ENCODE measurements at regions not wholly inside any gene's neighbourhood (a gene's known extent, or its start where the extent isn't known, plus 50 kb on each side); places are given as distances from the start of the nearest gene placed in this dataset.

DNA sequence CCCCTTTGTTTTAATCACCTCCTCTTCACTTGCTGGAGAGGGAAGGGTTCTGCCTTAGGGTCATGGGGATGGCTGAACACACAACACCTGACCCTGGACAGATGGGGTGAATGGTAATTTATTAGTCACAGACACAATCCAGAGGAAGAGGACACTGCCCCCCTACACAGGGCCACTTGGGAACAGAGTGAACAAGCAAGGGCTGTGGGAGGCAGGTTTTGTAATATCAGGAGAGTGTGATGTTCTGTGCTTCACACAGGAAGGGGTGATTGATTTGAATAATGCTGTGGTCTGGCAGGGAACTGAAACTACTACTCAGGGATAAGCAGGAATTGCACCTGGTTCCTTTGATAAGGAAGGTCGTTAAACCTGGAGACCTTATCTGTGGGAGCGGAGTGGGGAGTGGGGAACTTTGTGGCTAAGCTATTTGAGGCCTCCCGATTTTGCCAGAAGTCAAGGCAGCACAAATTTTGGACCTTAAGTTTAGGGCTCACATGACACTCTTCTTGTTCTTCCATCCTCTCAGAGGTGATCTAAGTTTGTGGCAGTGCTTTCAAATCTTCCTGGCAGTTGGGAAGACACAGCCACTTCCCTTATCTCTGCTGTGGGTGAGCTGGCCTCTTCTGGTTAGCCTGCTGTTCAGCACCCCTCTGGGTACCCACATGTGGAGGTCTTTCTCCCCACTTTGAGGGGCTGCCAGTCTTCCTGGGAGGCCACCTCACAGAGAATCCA is 77.8 kb downstream of the CD164 start (continued):
- TF ChIP-seq, protein P1, sequence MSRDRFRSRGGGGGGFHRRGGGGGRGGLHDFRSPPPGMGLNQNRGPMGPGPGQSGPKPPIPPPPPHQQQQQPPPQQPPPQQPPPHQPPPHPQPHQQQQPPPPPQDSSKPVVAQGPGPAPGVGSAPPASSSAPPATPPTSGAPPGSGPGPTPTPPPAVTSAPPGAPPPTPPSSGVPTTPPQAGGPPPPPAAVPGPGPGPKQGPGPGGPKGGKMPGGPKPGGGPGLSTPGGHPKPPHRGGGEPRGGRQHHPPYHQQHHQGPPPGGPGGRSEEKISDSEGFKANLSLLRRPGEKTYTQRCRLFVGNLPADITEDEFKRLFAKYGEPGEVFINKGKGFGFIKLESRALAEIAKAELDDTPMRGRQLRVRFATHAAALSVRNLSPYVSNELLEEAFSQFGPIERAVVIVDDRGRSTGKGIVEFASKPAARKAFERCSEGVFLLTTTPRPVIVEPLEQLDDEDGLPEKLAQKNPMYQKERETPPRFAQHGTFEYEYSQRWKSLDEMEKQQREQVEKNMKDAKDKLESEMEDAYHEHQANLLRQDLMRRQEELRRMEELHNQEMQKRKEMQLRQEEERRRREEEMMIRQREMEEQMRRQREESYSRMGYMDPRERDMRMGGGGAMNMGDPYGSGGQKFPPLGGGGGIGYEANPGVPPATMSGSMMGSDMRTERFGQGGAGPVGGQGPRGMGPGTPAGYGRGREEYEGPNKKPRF (IDR thresholded peaks at IDR 0.05; ENCODE audit: low read depth, low read length): no peak
- TF ChIP-seq ZNF76 (CRISPR knock-in tag; IDR thresholded peaks at IDR 0.05; ENCODE audit: borderline replicate concordance) (no peak; the same call in 1 of the 2 replicates), RBBP5 (IDR thresholded peaks at IDR 0.05; ENCODE audit: borderline replicate concordance, insufficient read depth, low read length, poor library complexity, severe bottlenecking) (peak; percentile 61), RHOXF2B (CRISPR knock-in tag; conservative IDR thresholded peaks at IDR 0.05) (no peak), HDAC3 (IDR thresholded peaks at IDR 0.05; ENCODE audit: borderline replicate concordance, partially characterized antibody) (peak; percentile 97), RAD21 (CRISPR knock-in tag; conservative IDR thresholded peaks at IDR 0.05 in 1 of 2, IDR thresholded peaks at IDR 0.05 in 1 of 2) (peak; percentile 36 to 56; a peak in 3 of 4 replicates), ZNF445 (CRISPR knock-in tag; IDR thresholded peaks at IDR 0.05; ENCODE audit: low read depth) (no peak), POLR3G (IDR thresholded peaks at IDR 0.05; ENCODE audit: extremely low read depth, insufficient read length, insufficient replicate concordance) (no peak), ZNF561 (CRISPR knock-in tag; conservative IDR thresholded peaks at IDR 0.05) (no peak), RBM22 (IDR thresholded peaks at IDR 0.05; ENCODE audit: low read depth, low read length, poor library complexity, severe bottlenecking) (no peak), ZNF512 (tag; IDR thresholded peaks at IDR 0.05) (no peak), MEIS2 (IDR thresholded peaks at IDR 0.05; ENCODE audit: partially characterized antibody) (peak; percentile 99), ZNF354B (CRISPR knock-in tag; IDR thresholded peaks at IDR 0.05) (peak; percentile 77), FOXK1 (CRISPR knock-in tag; IDR thresholded peaks at IDR 0.05; ENCODE audit: borderline replicate concordance) (no peak), ZNF830 (CRISPR knock-in tag; IDR thresholded peaks at IDR 0.05) (no peak), HOXB6 (CRISPR knock-in tag; IDR thresholded peaks at IDR 0.05; ENCODE audit: borderline replicate concordance) (no peak), TCF3 (CRISPR knock-in tag; IDR thresholded peaks at IDR 0.05) (peak; percentile 100)
- TF ChIP-seq, protein P2, sequence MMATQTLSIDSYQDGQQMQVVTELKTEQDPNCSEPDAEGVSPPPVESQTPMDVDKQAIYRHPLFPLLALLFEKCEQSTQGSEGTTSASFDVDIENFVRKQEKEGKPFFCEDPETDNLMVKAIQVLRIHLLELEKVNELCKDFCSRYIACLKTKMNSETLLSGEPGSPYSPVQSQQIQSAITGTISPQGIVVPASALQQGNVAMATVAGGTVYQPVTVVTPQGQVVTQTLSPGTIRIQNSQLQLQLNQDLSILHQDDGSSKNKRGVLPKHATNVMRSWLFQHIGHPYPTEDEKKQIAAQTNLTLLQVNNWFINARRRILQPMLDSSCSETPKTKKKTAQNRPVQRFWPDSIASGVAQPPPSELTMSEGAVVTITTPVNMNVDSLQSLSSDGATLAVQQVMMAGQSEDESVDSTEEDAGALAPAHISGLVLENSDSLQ (IDR thresholded peaks at IDR 0.05): peak; percentile 91
- TF ChIP-seq, protein P3, sequence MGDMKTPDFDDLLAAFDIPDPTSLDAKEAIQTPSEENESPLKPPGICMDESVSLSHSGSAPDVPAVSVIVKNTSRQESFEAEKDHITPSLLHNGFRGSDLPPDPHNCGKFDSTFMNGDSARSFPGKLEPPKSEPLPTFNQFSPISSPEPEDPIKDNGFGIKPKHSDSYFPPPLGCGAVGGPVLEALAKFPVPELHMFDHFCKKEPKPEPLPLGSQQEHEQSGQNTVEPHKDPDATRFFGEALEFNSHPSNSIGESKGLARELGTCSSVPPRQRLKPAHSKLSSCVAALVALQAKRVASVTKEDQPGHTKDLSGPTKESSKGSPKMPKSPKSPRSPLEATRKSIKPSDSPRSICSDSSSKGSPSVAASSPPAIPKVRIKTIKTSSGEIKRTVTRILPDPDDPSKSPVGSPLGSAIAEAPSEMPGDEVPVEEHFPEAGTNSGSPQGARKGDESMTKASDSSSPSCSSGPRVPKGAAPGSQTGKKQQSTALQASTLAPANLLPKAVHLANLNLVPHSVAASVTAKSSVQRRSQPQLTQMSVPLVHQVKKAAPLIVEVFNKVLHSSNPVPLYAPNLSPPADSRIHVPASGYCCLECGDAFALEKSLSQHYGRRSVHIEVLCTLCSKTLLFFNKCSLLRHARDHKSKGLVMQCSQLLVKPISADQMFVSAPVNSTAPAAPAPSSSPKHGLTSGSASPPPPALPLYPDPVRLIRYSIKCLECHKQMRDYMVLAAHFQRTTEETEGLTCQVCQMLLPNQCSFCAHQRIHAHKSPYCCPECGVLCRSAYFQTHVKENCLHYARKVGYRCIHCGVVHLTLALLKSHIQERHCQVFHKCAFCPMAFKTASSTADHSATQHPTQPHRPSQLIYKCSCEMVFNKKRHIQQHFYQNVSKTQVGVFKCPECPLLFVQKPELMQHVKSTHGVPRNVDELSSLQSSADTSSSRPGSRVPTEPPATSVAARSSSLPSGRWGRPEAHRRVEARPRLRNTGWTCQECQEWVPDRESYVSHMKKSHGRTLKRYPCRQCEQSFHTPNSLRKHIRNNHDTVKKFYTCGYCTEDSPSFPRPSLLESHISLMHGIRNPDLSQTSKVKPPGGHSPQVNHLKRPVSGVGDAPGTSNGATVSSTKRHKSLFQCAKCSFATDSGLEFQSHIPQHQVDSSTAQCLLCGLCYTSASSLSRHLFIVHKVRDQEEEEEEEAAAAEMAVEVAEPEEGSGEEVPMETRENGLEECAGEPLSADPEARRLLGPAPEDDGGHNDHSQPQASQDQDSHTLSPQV (IDR thresholded peaks at IDR 0.05): peak; percentile 65

Data from K562 (cell line).